ENCODE measurements at regions not wholly inside any gene's neighbourhood (a gene's known extent, or its start where the extent isn't known, plus 50 kb on each side); places are given as distances from the start of the nearest gene placed in this dataset.

- no peak for DNase-seq (ENCODE audit: low spot score)
- no peaks in the 10 kb centered on the region for H3K27me3 ChIP-seq
These were observed 68.7 kb upstream of the EDIL3 start for GRCh38 chr5:84453405-84453804.

GRCh38 chr5:84450617-84451414, 66.1 kb upstream of the EDIL3 start:
- H3K27me3 ChIP-seq, result no peaks in the 10 kb centered on the region
- H3K4me3 ChIP-seq, result no peak overlapping the region
- H3K36me3 ChIP-seq, result no peaks in the 10 kb centered on the region
- TF ChIP-seq CTCF (IDR thresholded peaks at IDR 0.05), result peak in 1 of 2 donors; percentile 36
- H3K27ac ChIP-seq, result no peak overlapping the region
- peaks cover 0 to 19% of the 10 kb centered on the region in 2 donors for H3K9me3 ChIP-seq
- H3K4me1 ChIP-seq, result no peaks in the 10 kb centered on the region
- no peak for DNase-seq (ENCODE audit: low spot score)

More at GRCh38 chr5:84453405-84453804, 68.7 kb upstream of the EDIL3 start:
- no peaks in the 10 kb centered on the region for H3K36me3 ChIP-seq
- H3K4me3 ChIP-seq, result no peak overlapping the region
- peaks cover 0 to 19% of the 10 kb centered on the region in 2 donors for H3K9me3 ChIP-seq
- no peak for TF ChIP-seq CTCF (IDR thresholded peaks at IDR 0.05)
- no peaks in the 10 kb centered on the region for H3K4me1 ChIP-seq
- H3K27ac ChIP-seq, result no peak overlapping the region

- Histone ChIP-seq H3K4me3 (no peak overlapping the region), H3K27me3 (no peaks in the 10 kb centered on the region), H3K9me3 (no peaks in the 10 kb centered on the region), H3K36me3 (no peaks in the 10 kb centered on the region), H3K27ac (no peak overlapping the region), H3K4me1 (no peaks in the 10 kb centered on the region)
- TF ChIP-seq CTCF (IDR thresholded peaks at IDR 0.05), result no peak
- DNase-seq (ENCODE audit: low spot score), result no peak
These were observed 60.5 kb upstream of the EDIL3 start for GRCh38 chr5:84445049-84445685.

GRCh38 chr5:84438456-84438855, 53.8 kb upstream of the EDIL3 start:
- Histone ChIP-seq H3K27ac (no peak overlapping the region), H3K36me3 (no peaks in the 10 kb centered on the region), H3K27me3 (no peaks in the 10 kb centered on the region), H3K4me3 (no peak overlapping the region), H3K4me1 (no peaks in the 10 kb centered on the region), H3K9me3 (no peaks in the 10 kb centered on the region)
- no peak for TF ChIP-seq CTCF (IDR thresholded peaks at IDR 0.05)
- DNase-seq (ENCODE audit: low spot score), result no peak

- no peak for DNase-seq (ENCODE audit: low spot score)
- H3K4me3 ChIP-seq, result no peak overlapping the region
- H3K9me3 ChIP-seq, result no peaks in the 10 kb centered on the region
- no peak overlapping the region for H3K27ac ChIP-seq
- no peaks in the 10 kb centered on the region for H3K27me3 ChIP-seq
- TF ChIP-seq CTCF (IDR thresholded peaks at IDR 0.05), result no peak
- no peaks in the 10 kb centered on the region for H3K4me1 ChIP-seq
- no peaks in the 10 kb centered on the region for H3K36me3 ChIP-seq
These were observed 53.1 kb upstream of the EDIL3 start for GRCh38 chr5:84437673-84438315.

Measured in right atrium auricular region (tissue), 2 donors.